ENCODE measurements at regions not wholly inside any gene's neighbourhood (a gene's known extent, or its start where the extent isn't known, plus 50 kb on each side); places are given as distances from the start of the nearest gene placed in this dataset.

DNA sequence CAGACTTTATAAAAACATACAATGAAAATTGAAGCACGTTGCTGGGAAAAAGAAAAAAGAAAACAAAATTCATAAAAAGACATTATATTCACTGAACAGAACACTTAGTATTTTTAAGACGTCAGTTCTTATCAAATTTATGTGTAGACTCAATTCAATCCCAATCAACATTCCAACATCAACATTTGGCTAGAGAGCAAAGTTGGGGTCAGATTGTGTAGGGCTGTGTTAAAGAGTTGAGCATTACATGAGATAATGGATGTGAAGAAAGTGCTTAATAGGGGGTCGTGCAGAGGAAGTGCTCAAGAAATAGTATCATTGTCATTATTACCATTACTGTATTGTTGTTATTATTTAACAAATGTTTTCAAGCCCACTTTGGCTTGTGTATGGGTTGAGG, 154.1 kb upstream of the TNP1 start:
- TF ChIP-seq, protein P1, sequence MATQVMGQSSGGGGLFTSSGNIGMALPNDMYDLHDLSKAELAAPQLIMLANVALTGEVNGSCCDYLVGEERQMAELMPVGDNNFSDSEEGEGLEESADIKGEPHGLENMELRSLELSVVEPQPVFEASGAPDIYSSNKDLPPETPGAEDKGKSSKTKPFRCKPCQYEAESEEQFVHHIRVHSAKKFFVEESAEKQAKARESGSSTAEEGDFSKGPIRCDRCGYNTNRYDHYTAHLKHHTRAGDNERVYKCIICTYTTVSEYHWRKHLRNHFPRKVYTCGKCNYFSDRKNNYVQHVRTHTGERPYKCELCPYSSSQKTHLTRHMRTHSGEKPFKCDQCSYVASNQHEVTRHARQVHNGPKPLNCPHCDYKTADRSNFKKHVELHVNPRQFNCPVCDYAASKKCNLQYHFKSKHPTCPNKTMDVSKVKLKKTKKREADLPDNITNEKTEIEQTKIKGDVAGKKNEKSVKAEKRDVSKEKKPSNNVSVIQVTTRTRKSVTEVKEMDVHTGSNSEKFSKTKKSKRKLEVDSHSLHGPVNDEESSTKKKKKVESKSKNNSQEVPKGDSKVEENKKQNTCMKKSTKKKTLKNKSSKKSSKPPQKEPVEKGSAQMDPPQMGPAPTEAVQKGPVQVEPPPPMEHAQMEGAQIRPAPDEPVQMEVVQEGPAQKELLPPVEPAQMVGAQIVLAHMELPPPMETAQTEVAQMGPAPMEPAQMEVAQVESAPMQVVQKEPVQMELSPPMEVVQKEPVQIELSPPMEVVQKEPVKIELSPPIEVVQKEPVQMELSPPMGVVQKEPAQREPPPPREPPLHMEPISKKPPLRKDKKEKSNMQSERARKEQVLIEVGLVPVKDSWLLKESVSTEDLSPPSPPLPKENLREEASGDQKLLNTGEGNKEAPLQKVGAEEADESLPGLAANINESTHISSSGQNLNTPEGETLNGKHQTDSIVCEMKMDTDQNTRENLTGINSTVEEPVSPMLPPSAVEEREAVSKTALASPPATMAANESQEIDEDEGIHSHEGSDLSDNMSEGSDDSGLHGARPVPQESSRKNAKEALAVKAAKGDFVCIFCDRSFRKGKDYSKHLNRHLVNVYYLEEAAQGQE (IDR thresholded peaks at IDR 0.05; ENCODE audit: unreplicated experiment): no peak
- no peak for TF ChIP-seq POLR2AphosphoS5 (IDR thresholded peaks at IDR 0.05; ENCODE audit: low read depth)
- no peak for TF ChIP-seq ZNF114 (CRISPR knock-in tag; IDR thresholded peaks at IDR 0.05)
- no peak for TF ChIP-seq JUNB (IDR thresholded peaks at IDR 0.05; ENCODE audit: unreplicated experiment)
- no peak for TF ChIP-seq NANOG (IDR thresholded peaks at IDR 0.05; ENCODE audit: borderline replicate concordance)
- TF ChIP-seq, protein P2, sequence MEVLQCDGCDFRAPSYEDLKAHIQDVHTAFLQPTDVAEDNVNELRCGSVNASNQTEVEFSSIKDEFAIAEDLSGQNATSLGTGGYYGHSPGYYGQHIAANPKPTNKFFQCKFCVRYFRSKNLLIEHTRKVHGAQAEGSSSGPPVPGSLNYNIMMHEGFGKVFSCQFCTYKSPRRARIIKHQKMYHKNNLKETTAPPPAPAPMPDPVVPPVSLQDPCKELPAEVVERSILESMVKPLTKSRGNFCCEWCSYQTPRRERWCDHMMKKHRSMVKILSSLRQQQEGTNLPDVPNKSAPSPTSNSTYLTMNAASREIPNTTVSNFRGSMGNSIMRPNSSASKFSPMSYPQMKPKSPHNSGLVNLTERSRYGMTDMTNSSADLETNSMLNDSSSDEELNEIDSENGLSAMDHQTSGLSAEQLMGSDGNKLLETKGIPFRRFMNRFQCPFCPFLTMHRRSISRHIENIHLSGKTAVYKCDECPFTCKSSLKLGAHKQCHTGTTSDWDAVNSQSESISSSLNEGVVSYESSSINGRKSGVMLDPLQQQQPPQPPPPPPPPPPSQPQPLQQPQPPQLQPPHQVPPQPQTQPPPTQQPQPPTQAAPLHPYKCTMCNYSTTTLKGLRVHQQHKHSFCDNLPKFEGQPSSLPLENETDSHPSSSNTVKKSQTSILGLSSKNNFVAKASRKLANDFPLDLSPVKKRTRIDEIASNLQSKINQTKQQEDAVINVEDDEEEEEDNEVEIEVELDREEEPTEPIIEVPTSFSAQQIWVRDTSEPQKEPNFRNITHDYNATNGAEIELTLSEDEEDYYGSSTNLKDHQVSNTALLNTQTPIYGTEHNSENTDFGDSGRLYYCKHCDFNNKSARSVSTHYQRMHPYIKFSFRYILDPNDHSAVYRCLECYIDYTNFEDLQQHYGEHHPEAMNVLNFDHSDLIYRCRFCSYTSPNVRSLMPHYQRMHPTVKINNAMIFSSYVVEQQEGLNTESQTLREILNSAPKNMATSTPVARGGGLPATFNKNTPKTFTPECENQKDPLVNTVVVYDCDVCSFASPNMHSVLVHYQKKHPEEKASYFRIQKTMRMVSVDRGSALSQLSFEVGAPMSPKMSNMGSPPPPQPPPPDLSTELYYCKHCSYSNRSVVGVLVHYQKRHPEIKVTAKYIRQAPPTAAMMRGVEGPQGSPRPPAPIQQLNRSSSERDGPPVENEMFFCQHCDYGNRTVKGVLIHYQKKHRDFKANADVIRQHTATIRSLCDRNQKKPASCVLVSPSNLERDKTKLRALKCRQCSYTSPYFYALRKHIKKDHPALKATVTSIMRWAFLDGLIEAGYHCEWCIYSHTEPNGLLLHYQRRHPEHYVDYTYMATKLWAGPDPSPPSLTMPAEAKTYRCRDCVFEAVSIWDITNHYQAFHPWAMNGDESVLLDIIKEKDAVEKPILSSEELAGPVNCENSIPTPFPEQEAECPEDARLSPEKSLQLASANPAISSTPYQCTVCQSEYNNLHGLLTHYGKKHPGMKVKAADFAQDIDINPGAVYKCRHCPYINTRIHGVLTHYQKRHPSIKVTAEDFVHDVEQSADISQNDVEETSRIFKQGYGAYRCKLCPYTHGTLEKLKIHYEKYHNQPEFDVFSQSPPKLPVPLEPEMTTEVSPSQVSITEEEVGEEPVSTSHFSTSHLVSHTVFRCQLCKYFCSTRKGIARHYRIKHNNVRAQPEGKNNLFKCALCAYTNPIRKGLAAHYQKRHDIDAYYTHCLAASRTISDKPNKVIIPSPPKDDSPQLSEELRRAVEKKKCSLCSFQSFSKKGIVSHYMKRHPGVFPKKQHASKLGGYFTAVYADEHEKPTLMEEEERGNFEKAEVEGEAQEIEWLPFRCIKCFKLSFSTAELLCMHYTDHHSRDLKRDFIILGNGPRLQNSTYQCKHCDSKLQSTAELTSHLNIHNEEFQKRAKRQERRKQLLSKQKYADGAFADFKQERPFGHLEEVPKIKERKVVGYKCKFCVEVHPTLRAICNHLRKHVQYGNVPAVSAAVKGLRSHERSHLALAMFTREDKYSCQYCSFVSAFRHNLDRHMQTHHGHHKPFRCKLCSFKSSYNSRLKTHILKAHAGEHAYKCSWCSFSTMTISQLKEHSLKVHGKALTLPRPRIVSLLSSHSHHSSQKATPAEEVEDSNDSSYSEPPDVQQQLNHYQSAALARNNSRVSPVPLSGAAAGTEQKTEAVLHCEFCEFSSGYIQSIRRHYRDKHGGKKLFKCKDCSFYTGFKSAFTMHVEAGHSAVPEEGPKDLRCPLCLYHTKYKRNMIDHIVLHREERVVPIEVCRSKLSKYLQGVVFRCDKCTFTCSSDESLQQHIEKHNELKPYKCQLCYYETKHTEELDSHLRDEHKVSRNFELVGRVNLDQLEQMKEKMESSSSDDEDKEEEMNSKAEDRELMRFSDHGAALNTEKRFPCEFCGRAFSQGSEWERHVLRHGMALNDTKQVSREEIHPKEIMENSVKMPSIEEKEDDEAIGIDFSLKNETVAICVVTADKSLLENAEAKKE (CRISPR knock-in tag; IDR thresholded peaks at IDR 0.05): no peak
- TF ChIP-seq CREB1 (CRISPR knock-in tag; IDR thresholded peaks at IDR 0.05; ENCODE audit: low read depth): no peak
- no peak for TF ChIP-seq EZH2phosphoT487 (IDR thresholded peaks at IDR 0.05; ENCODE audit: unreplicated experiment)
- no peak for TF ChIP-seq STAT1 (IDR thresholded peaks at IDR 0.05; ENCODE audit: unreplicated experiment)
- TF ChIP-seq, protein P3, sequence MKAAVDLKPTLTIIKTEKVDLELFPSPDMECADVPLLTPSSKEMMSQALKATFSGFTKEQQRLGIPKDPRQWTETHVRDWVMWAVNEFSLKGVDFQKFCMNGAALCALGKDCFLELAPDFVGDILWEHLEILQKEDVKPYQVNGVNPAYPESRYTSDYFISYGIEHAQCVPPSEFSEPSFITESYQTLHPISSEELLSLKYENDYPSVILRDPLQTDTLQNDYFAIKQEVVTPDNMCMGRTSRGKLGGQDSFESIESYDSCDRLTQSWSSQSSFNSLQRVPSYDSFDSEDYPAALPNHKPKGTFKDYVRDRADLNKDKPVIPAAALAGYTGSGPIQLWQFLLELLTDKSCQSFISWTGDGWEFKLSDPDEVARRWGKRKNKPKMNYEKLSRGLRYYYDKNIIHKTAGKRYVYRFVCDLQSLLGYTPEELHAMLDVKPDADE (IDR thresholded peaks at IDR 0.05): no peak
- TF ChIP-seq, protein P4, sequence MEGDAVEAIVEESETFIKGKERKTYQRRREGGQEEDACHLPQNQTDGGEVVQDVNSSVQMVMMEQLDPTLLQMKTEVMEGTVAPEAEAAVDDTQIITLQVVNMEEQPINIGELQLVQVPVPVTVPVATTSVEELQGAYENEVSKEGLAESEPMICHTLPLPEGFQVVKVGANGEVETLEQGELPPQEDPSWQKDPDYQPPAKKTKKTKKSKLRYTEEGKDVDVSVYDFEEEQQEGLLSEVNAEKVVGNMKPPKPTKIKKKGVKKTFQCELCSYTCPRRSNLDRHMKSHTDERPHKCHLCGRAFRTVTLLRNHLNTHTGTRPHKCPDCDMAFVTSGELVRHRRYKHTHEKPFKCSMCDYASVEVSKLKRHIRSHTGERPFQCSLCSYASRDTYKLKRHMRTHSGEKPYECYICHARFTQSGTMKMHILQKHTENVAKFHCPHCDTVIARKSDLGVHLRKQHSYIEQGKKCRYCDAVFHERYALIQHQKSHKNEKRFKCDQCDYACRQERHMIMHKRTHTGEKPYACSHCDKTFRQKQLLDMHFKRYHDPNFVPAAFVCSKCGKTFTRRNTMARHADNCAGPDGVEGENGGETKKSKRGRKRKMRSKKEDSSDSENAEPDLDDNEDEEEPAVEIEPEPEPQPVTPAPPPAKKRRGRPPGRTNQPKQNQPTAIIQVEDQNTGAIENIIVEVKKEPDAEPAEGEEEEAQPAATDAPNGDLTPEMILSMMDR (conservative IDR thresholded peaks at IDR 0.05; ENCODE audit: low read depth in 2 of 2): no peak
- no peak for TF ChIP-seq ZNF331 (CRISPR knock-in tag; IDR thresholded peaks at IDR 0.05; ENCODE audit: low read depth)
- no peak for TF ChIP-seq EZH2 (IDR thresholded peaks at IDR 0.05; ENCODE audit: low read depth, unreplicated experiment)
- H2AFZ ChIP-seq: no peak overlapping the region; the same call in 1 of the 2 replicates
- no peaks in the 10 kb centered on the region for H4K20me1 ChIP-seq (replicated peaks; ENCODE audit: insufficient read depth)
- no peak overlapping the region for H3K4me3 Mint-ChIP-seq
- H3K4me1 ChIP-seq (ENCODE audit: insufficient read depth): peaks cover 16% of the 10 kb centered on the region; the same call in 1 of the 2 replicates
- peaks cover 2% of the 10 kb centered on the region; the same call in 1 of the 3 replicates for H3K9me3 Mint-ChIP-seq
- peaks cover 7% of the 10 kb centered on the region for H3K9me2 ChIP-seq (ENCODE audit: insufficient read depth)
- ATAC-seq (no peak), DNase-seq (ENCODE audit: low spot score) (no peak)
- H3K4me1 Mint-ChIP-seq: peaks cover 6% of the 10 kb centered on the region
- no peak overlapping the region for H3K27ac ChIP-seq (ENCODE audit: low read depth)
- no peaks in the 10 kb centered on the region for H3K79me2 ChIP-seq (replicated peaks; ENCODE audit: insufficient read depth)
- H3K27ac Mint-ChIP-seq: no peak overlapping the region
- H3K36me3 ChIP-seq (ENCODE audit: insufficient read depth): no peaks in the 10 kb centered on the region
- no peak overlapping the region for H3K4me3 ChIP-seq
- H3K27me3 ChIP-seq (ENCODE audit: insufficient read depth): no peaks in the 10 kb centered on the region
- no peaks in the 10 kb centered on the region for H3K36me3 Mint-ChIP-seq (ENCODE audit: low read depth)
- H3F3A ChIP-seq (replicated peaks; ENCODE audit: low read depth): no peaks in the 10 kb centered on the region
- H3K4me2 ChIP-seq: 0 out of 2 replicates have a peak overlapping the region, but pooled peaks have one; percentile 10
- H3K27me3 Mint-ChIP-seq (ENCODE audit: insufficient read depth, low read depth, poor library complexity): peaks cover 1% of the 10 kb centered on the region
